ENCODE measurements at regions not wholly inside any gene's neighbourhood (a gene's known extent, or its start where the extent isn't known, plus 50 kb on each side); places are given as distances from the start of the nearest gene placed in this dataset.

DNA sequence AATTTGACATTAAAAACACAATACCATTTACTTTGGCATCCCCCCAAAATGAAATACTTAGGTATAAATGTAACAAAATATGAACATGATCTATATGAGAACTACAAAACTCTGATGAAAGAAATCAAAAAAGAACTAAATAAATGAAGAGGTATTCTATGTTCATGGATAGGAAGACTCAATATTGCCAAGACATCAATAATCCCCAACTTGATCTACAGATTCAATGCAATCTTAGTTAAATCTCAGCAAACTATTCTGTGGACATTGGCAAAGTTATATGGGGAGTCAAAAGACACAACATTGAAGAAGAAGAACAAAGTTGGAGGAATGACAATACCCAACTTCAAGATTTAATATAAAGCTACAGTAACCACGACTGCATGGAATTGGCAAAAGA lies 145.2 kb upstream of the HEY2 start:
- TF ChIP-seq, protein P1, sequence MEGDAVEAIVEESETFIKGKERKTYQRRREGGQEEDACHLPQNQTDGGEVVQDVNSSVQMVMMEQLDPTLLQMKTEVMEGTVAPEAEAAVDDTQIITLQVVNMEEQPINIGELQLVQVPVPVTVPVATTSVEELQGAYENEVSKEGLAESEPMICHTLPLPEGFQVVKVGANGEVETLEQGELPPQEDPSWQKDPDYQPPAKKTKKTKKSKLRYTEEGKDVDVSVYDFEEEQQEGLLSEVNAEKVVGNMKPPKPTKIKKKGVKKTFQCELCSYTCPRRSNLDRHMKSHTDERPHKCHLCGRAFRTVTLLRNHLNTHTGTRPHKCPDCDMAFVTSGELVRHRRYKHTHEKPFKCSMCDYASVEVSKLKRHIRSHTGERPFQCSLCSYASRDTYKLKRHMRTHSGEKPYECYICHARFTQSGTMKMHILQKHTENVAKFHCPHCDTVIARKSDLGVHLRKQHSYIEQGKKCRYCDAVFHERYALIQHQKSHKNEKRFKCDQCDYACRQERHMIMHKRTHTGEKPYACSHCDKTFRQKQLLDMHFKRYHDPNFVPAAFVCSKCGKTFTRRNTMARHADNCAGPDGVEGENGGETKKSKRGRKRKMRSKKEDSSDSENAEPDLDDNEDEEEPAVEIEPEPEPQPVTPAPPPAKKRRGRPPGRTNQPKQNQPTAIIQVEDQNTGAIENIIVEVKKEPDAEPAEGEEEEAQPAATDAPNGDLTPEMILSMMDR (conservative IDR thresholded peaks at IDR 0.05; ENCODE audit: low read length): no peak
- TF ChIP-seq EZH2phosphoT487 (IDR thresholded peaks at IDR 0.05; ENCODE audit: borderline replicate concordance): no peak

All from Loucy (cell line).